ENCODE measurements at regions not wholly inside any gene's neighbourhood (a gene's known extent, or its start where the extent isn't known, plus 50 kb on each side); places are given as distances from the start of the nearest gene placed in this dataset.

DNA sequence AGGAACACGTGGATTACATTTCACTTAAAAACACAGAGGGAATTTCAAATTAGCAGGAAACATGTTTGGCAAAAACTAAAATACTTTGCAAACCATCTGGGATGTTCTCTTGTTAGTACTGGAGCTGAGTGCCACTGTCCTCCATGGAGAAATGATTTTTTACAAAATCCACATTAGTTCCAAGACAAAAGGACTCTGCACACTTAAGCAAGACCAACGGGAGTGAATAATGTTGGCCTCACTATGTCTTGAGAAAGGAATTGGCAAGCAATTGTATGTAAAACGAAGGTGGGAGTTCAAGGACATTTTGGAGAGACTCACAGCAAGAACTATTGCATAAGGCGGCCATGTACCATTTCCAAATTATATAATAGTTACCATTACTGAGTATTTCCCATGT, 547.5 kb downstream of the EBF1 start:
- TF ChIP-seq, protein P1, sequence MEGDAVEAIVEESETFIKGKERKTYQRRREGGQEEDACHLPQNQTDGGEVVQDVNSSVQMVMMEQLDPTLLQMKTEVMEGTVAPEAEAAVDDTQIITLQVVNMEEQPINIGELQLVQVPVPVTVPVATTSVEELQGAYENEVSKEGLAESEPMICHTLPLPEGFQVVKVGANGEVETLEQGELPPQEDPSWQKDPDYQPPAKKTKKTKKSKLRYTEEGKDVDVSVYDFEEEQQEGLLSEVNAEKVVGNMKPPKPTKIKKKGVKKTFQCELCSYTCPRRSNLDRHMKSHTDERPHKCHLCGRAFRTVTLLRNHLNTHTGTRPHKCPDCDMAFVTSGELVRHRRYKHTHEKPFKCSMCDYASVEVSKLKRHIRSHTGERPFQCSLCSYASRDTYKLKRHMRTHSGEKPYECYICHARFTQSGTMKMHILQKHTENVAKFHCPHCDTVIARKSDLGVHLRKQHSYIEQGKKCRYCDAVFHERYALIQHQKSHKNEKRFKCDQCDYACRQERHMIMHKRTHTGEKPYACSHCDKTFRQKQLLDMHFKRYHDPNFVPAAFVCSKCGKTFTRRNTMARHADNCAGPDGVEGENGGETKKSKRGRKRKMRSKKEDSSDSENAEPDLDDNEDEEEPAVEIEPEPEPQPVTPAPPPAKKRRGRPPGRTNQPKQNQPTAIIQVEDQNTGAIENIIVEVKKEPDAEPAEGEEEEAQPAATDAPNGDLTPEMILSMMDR (IDR thresholded peaks at IDR 0.05 in 4 of 5, conservative IDR thresholded peaks at IDR 0.05 in 1 of 5): no peak
- TF ChIP-seq POLR2A (IDR thresholded peaks at IDR 0.05): no peak

Data from gastrocnemius medialis (tissue), 4 donors.